Smooth muscle cell (in vitro differentiated cells): ENCODE measurements at regions not wholly inside any gene's neighbourhood (a gene's known extent, or its start where the extent isn't known, plus 50 kb on each side); places are given as distances from the start of the nearest gene placed in this dataset.

Experiments used
- DNase-seq: peaks from one replicate; lab custom pipeline; 2025; ENCODE audit not compliant: unreplicated experiment; lab: John Stamatoyannopoulos, UW
- H2AFZ ChIP-seq: fragments of 200-600 bp; sonication (generic); 2 replicates; pipeline ENCODE4 v1.6.0; 2016; ENCODE audit warnings: antibody characterized with exemption, low read depth, mild to moderate bottlenecking
- H3F3A ChIP-seq: fragments of 200-600 bp; sonication (generic); 2 replicates; pipeline ENCODE4 v1.6.0; 2017; ENCODE audit warnings: antibody characterized with exemption, low read depth
- H3K27ac ChIP-seq: fragments of 200-600 bp; sonication (generic); 2 replicates; pipeline ENCODE4 v1.5.1; 2016; ENCODE audit warnings: low read depth, mild to moderate bottlenecking
- H3K27me3 ChIP-seq: fragments of 200-600 bp; sonication (generic); 2 replicates; pipeline ENCODE4 v1.6.1; 2016; ENCODE audit warnings: low read depth, mild to moderate bottlenecking
- H3K36me3 ChIP-seq: fragments of 200-600 bp; sonication (generic); 2 replicates; pipeline ENCODE4 v1.5.1; 2016; ENCODE audit warnings: low read depth
- H3K4me1 ChIP-seq: fragments of 200-600 bp; sonication (generic); 2 replicates; pipeline ENCODE4 v1.5.1; 2016; ENCODE audit warnings: low read depth
- H3K4me2 ChIP-seq: fragments of 200-600 bp; sonication (generic); 2 replicates; pipeline ENCODE4 v1.6.0; 2016; ENCODE audit warnings: mild to moderate bottlenecking
- H3K4me3 ChIP-seq: fragments of 200-600 bp; sonication (generic); 2 replicates; pipeline ENCODE4 v1.5.1; 2016; ENCODE audit warnings: mild to moderate bottlenecking
- H3K79me2 ChIP-seq: fragments of 200-600 bp; sonication (generic); 2 replicates; pipeline ENCODE4 v1.6.0; 2016; ENCODE audit warnings: low read depth, mild to moderate bottlenecking
- H3K9ac ChIP-seq: fragments of 200-600 bp; sonication (generic); 2 replicates; pipeline ENCODE4 v1.6.0; 2016; ENCODE audit warnings: low read depth
- H3K9me3 ChIP-seq: fragments of 200-600 bp; sonication (generic); replicated peaks from 2 replicates; pipeline ENCODE4 v1.5.1; 2016; ENCODE audit warnings: low read depth
- H4K20me1 ChIP-seq: fragments of 200-600 bp; sonication (generic); 2 replicates; pipeline ENCODE4 v1.6.0; 2016; ENCODE audit warnings: low read depth
- CTCF ChIP-seq: fragments of 200-600 bp; sonication (generic); IDR thresholded peaks from 2 replicates; pipeline ENCODE4 v1.5.1; 2017; ENCODE audit warnings: borderline replicate concordance, mild to moderate bottlenecking, antibody characterized with exemption; ENCODE audit not compliant: insufficient read depth, poor library complexity, severe bottlenecking
- WGBS: methylation state at CpG from one replicate; pipeline ENCODE4 v1.1.7; 2016; ENCODE audit warnings: low lambda C conversion rate; 5-methylcytosine and 5-hydroxymethylcytosine counted together

DNA sequence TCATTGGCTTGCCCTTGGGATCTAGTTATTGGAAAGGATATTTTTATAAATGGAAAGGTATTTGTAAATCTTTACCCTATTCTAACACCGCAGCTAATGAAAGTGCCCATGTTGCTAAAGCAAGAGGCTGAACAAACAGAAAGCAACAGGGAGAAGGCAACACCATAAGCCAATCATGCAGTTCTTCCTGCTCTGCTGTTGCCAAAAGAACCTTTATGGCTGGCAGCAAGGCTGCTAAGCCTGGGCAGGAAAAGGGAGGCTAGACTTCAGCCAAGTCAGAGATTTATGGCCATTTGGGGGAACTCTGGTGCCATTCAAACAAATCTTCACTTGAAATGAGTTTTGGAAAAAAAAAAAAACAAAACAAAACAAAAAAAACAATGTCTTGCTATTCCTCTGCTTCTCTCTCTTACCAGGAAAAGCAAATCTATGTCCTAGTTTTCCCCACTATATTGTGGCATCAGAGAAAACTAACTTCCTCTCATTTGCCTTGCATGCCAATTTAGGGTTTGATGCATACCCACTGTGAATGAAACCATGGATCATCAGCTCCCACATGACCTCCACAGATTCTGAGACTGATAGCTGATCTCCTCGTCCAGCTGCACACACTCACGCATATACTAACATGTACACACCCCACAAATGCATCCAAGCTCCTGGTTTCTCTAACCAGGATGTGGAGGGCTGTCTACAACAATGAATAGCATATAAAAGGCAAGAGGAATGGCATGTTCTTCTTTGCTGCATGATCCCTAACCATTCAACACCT is 179.3 kb downstream of the C1D start:
- Histone ChIP-seq H3K9ac (no peak overlapping the region), H3K4me1 (peaks cover 7% of the 10 kb centered on the region), H3F3A (no peaks in the 10 kb centered on the region), H3K27ac (no peak overlapping the region), H3K9me3 (no peaks in the 10 kb centered on the region), H4K20me1 (no peaks in the 10 kb centered on the region), H3K36me3 (no peaks in the 10 kb centered on the region), H3K27me3 (no peaks in the 10 kb centered on the region), H3K79me2 (no peaks in the 10 kb centered on the region), H3K4me3 (no peak overlapping the region), H2AFZ (no peak overlapping the region), H3K4me2 (no peak overlapping the region)
- WGBS: 86% methylated on average over 3 of the region's 3 CpGs
- no peak for TF ChIP-seq CTCF
- no peak for DNase-seq

- Histone ChIP-seq H3K4me3 (no peak overlapping the region), H3K4me1 (no peaks in the 10 kb centered on the region), H3F3A (no peaks in the 10 kb centered on the region), H3K27me3 (peaks cover 3% of the 10 kb centered on the region), H3K79me2 (no peaks in the 10 kb centered on the region), H2AFZ (no peak overlapping the region), H3K4me2 (no peak overlapping the region), H3K9ac (no peak overlapping the region), H3K36me3 (no peaks in the 10 kb centered on the region), H3K9me3 (no peaks in the 10 kb centered on the region), H3K27ac (no peak overlapping the region), H4K20me1 (no peaks in the 10 kb centered on the region)
- no peak for TF ChIP-seq CTCF
- DNase-seq: no peak
Observed at GRCh38 chr2:67888351-67889005, 174.3 kb downstream of the C1D start.

GRCh38 chr2:67889056-67889455 is 173.7 kb downstream of the C1D start:
- Histone ChIP-seq H3F3A (no peaks in the 10 kb centered on the region), H3K9me3 (no peaks in the 10 kb centered on the region), H2AFZ (no peak overlapping the region), H3K36me3 (no peaks in the 10 kb centered on the region), H3K79me2 (no peaks in the 10 kb centered on the region), H3K27me3 (peaks cover 3% of the 10 kb centered on the region), H3K9ac (no peak overlapping the region), H3K27ac (no peak overlapping the region), H3K4me3 (no peak overlapping the region), H4K20me1 (no peaks in the 10 kb centered on the region), H3K4me2 (no peak overlapping the region), H3K4me1 (no peaks in the 10 kb centered on the region)
- TF ChIP-seq CTCF: no peak
- WGBS: 83% methylated on average over 2 of the region's 2 CpGs
- DNase-seq: no peak
